ENCODE measurements at regions not wholly inside any gene's neighbourhood (a gene's known extent, or its start where the extent isn't known, plus 50 kb on each side); places are given as distances from the start of the nearest gene placed in this dataset.
"Not testable (repeated sequence)": the region's sequence is repeated elsewhere in the genome, so short reads cannot be mapped to it uniquely, and the experiment has no call there.

- H3K36me3 Mint-ChIP-seq, result no peaks in the 10 kb centered on the region
- no peaks in the 10 kb centered on the region for H3K9me3 Mint-ChIP-seq
- H3K4me3 Mint-ChIP-seq, result no peak overlapping the region
- no peak for DNase-seq
- H3K27ac Mint-ChIP-seq, result no peak overlapping the region
- H3K4me1 Mint-ChIP-seq, result no peaks in the 10 kb centered on the region
- H3K27me3 Mint-ChIP-seq, result no peaks in the 10 kb centered on the region
These were observed 143.5 kb upstream of the MAMLD1 start for GRCh38 chrX:150219374-150220185.

DNA sequence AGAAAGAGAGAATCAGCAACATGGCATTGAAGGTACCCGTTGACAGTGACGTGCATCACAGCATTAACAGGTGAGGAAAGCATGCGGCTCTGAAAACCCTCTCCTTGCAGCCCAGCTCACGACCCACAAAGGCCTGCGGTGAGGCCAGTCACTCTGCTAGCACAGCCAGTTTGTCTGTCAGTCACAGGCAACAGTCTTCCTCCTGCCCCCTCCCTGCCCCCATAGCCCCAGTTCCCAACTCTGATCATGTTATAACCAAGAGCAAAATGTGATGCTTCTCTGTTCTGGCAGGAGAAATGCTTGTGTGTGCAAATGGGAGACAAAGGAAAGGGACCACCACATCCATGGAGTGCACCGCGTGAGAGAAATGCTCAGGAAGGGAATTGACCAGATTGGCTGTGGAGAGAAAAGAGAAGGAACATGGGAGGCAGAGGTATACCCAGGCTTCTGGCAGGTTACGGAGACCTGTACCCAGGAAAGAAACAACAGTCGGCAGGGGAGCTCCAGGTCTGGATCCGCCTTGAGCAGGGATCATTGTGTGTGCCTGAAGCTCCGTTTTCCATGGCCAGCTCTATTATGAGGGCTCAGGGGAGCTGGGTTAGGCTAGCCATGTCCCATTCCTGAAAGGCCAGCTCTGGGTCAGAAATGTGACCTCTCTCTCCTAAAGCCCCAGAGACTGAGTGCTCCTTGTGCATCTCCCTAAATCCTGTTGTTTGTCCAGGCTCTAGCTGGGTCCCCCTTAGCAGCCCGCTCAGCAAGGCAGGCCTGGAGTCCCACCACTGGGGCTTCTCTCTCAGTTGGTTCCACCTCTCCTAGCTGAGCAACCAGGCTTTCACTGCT, 139.7 kb upstream of the MAMLD1 start:
- Mint-ChIP-seq H3K27me3 (no peaks in the 10 kb centered on the region), H3K36me3 (no peaks in the 10 kb centered on the region), H3K27ac (no peak overlapping the region), H3K9me3 (no peaks in the 10 kb centered on the region), H3K4me1 (peaks cover 2% of the 10 kb centered on the region), H3K4me3 (no peak overlapping the region)
- no peak for DNase-seq

GRCh38 chrX:150224676-150225075, 138.4 kb upstream of the MAMLD1 start:
- Mint-ChIP-seq H3K36me3 (no peaks in the 10 kb centered on the region), H3K9me3 (no peaks in the 10 kb centered on the region), H3K4me1 (peaks cover 2% of the 10 kb centered on the region), H3K4me3 (no peak overlapping the region), H3K27me3 (no peaks in the 10 kb centered on the region), H3K27ac (no peak overlapping the region)
- no peak for DNase-seq

GRCh38 chrX:150225266-150225665, 137.9 kb upstream of the MAMLD1 start:
- Mint-ChIP-seq H3K9me3 (no peaks in the 10 kb centered on the region), H3K4me3 (no peak overlapping the region), H3K36me3 (no peaks in the 10 kb centered on the region), H3K27me3 (no peaks in the 10 kb centered on the region), H3K27ac (no peak overlapping the region), H3K4me1 (peaks cover 2% of the 10 kb centered on the region)
- no peak for DNase-seq

DNA sequence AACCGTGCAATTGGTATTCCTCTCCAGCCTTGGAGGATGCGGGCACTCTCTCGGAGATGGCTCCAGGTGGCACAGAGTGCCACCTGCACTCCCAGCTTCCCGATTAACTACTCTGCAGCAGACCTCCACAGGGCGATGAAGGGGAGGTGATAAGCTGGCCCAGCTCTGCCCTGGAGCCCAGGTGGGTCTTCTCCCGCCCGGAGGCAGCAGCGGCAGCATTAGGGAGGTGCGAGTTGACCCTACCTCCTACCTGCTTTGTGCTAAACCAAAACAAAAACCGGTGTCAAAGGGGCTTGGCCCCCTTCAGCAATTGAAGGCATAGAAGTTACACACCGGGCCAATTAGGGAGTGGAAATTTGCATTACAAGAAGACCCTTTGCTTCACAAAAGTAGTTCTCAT, 137.4 kb upstream of the MAMLD1 start:
- H3K4me3 Mint-ChIP-seq, result no peak overlapping the region
- no peaks in the 10 kb centered on the region for H3K9me3 Mint-ChIP-seq
- no peaks in the 10 kb centered on the region for H3K36me3 Mint-ChIP-seq
- DNase-seq, result no peak
- no peak overlapping the region for H3K27ac Mint-ChIP-seq
- H3K4me1 Mint-ChIP-seq, result peaks cover 2% of the 10 kb centered on the region
- H3K27me3 Mint-ChIP-seq, result no peaks in the 10 kb centered on the region

- H3K36me3 Mint-ChIP-seq, result no peaks in the 10 kb centered on the region
- no peak overlapping the region for H3K4me3 Mint-ChIP-seq
- peaks cover 2% of the 10 kb centered on the region for H3K4me1 Mint-ChIP-seq
- H3K27ac Mint-ChIP-seq, result no peak overlapping the region
- H3K9me3 Mint-ChIP-seq, result no peaks in the 10 kb centered on the region
- DNase-seq, result no peak
- no peaks in the 10 kb centered on the region for H3K27me3 Mint-ChIP-seq
These were observed 136.7 kb upstream of the MAMLD1 start for GRCh38 chrX:150226223-150226965.

DNA sequence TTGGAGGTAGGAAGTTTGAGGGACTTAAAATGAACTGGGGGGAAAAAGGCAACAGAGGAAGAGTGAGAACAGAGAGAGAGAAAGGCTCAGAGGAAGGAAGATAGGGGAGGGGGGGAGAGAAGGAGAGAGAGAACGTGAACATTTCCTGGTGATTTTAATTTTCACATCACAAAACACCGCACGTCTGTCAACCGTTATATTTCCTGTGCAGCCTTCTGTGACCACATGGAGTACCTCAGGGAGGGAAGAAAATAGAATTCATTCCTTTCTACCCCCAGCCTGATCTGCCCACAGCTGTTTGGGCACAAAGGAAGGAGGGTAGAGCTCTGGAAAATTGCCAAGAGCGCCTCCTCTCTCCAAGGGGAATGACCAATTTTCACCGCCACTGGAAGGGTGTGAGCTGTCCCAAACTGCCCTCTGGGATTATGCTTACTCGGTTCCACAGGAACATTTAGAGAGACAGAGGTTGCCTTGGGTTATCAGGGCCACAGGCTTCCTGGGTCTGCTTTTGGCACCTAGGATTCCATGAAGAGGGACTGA, 135.7 kb upstream of the MAMLD1 start:
- H3K36me3 Mint-ChIP-seq, result no peaks in the 10 kb centered on the region
- H3K9me3 Mint-ChIP-seq, result no peaks in the 10 kb centered on the region
- peaks cover 2% of the 10 kb centered on the region for H3K4me1 Mint-ChIP-seq
- H3K4me3 Mint-ChIP-seq, result no peak overlapping the region
- H3K27me3 Mint-ChIP-seq, result no peaks in the 10 kb centered on the region
- H3K27ac Mint-ChIP-seq, result no peak overlapping the region
- DNase-seq, result no peak

- DNase-seq, result no peak
- Mint-ChIP-seq H3K36me3 (no peaks in the 10 kb centered on the region), H3K27ac (no peak overlapping the region), H3K9me3 (no peaks in the 10 kb centered on the region), H3K27me3 (no peaks in the 10 kb centered on the region), H3K4me1 (peaks cover 2% of the 10 kb centered on the region), H3K4me3 (no peak overlapping the region)
These were observed 135.2 kb upstream of the MAMLD1 start for GRCh38 chrX:150227873-150228410.

DNA sequence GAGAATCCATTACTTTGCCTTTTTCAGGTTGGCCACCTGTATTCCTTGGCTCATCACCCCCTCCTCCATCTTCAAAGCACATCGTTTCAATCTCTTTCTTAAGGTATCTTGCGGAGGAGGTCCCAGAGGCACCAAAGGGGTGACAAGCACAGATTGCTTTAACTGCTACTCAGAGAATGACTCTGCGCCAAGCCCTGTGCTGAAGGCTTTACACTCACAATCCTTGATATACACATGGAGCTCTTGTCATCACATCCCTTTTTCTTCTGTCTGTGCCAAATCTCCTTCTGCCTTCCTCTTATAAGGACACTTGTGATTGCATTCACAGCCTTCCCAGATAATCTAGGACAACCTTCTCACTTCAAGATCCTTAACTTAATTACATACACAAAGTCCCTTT, 134.7 kb upstream of the MAMLD1 start:
- no peaks in the 10 kb centered on the region for H3K36me3 Mint-ChIP-seq
- H3K4me3 Mint-ChIP-seq, result no peak overlapping the region
- no peaks in the 10 kb centered on the region for H3K9me3 Mint-ChIP-seq
- H3K27ac Mint-ChIP-seq, result no peak overlapping the region
- H3K27me3 Mint-ChIP-seq, result no peaks in the 10 kb centered on the region
- no peak for DNase-seq
- H3K4me1 Mint-ChIP-seq, result peaks cover 2% of the 10 kb centered on the region

DNA sequence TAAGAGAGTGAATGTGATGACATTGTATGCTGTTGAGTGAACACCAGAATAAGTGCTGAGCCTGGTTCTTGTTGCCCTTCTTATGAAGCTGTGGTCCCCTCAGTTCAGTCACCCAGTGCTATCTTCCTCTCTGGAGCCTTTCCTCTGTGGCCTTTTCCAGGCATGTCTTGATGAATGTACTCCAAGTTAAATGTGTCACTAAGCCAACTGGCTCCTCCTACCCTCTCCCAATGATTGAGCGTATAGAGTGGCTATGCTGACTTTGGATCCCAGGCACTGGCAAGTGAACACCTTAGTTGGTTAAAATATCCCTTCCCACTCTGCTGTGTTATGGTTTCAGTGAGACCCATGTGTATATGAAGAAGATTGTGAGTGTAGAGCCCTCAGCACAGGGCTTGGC, 134.1 kb upstream of the MAMLD1 start:
- H3K27me3 Mint-ChIP-seq, result no peaks in the 10 kb centered on the region
- no peak for DNase-seq
- no peak overlapping the region for H3K27ac Mint-ChIP-seq
- no peaks in the 10 kb centered on the region for H3K9me3 Mint-ChIP-seq
- H3K4me1 Mint-ChIP-seq, result peaks cover 2% of the 10 kb centered on the region
- H3K4me3 Mint-ChIP-seq, result no peak overlapping the region
- H3K36me3 Mint-ChIP-seq, result no peaks in the 10 kb centered on the region

GRCh38 chrX:150229481-150229880, 133.6 kb upstream of the MAMLD1 start:
- Mint-ChIP-seq H3K27ac (no peak overlapping the region), H3K4me3 (no peak overlapping the region), H3K27me3 (no peaks in the 10 kb centered on the region), H3K9me3 (no peaks in the 10 kb centered on the region), H3K36me3 (no peaks in the 10 kb centered on the region), H3K4me1 (peaks cover 2% of the 10 kb centered on the region)
- DNase-seq, result no peak

GRCh38 chrX:150230952-150231351, 132.2 kb upstream of the MAMLD1 start:
- not testable (repeated sequence) for H3K36me3 Mint-ChIP-seq, H3K27ac Mint-ChIP-seq, H3K27me3 Mint-ChIP-seq, H3K4me3 Mint-ChIP-seq, DNase-seq, H3K4me1 Mint-ChIP-seq, H3K9me3 Mint-ChIP-seq

DNA sequence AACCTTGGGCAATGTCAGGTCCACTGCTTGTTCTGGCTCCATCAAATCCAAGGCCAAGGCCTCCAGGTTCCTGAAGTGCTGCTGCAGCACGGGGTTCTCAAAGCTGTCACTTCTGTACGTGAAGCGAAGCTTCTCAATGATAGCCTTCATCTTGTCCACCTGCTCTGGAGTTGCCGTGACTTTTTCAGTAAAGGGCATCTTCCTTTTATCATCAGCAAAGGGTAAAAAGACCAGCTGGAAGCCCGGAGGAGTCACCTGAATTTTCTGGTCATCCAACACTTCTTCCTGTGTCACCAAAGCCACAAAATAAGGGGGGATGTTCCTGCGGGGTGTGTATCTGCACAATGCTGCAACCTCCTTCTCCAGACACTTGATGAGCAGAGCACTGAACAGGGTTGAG, 131.7 kb upstream of the MAMLD1 start:
- DNase-seq, H3K9me3 Mint-ChIP-seq, H3K4me3 Mint-ChIP-seq, H3K36me3 Mint-ChIP-seq, H3K27me3 Mint-ChIP-seq, H3K27ac Mint-ChIP-seq, H3K4me1 Mint-ChIP-seq: not testable (repeated sequence)

GRCh38 chrX:150232222-150232621, 130.9 kb upstream of the MAMLD1 start:
- H3K9me3 Mint-ChIP-seq, H3K27ac Mint-ChIP-seq, H3K27me3 Mint-ChIP-seq, DNase-seq, H3K4me3 Mint-ChIP-seq, H3K4me1 Mint-ChIP-seq, H3K36me3 Mint-ChIP-seq: not testable (repeated sequence)

GRCh38 chrX:150234126-150234525, 129.0 kb upstream of the MAMLD1 start:
- Mint-ChIP-seq H3K9me3 (no peaks in the 10 kb centered on the region), H3K27me3 (no peaks in the 10 kb centered on the region), H3K27ac (no peak overlapping the region), H3K36me3 (no peaks in the 10 kb centered on the region), H3K4me3 (no peak overlapping the region), H3K4me1 (no peaks in the 10 kb centered on the region)
- no peak for DNase-seq

Measured in activated naive CD8-positive, alpha-beta T cell treated with anti-CD3 and anti-CD28 coated beads for 36 hours (primary cell).